Tibial nerve (tissue), 3 donors: ENCODE measurements at regions not wholly inside any gene's neighbourhood (a gene's known extent, or its start where the extent isn't known, plus 50 kb on each side); places are given as distances from the start of the nearest gene placed in this dataset.

Experiments used
- POLR2A ChIP-seq, 2 donors: fragments of 450-650 bp; IDR thresholded peaks; one replicate each; pipeline ENCODE4 v1.6.1; 2017; ENCODE audit warnings: antibody characterized with exemption in 2 of 2, mild to moderate bottlenecking in 2 of 2, moderate library complexity in 2 of 2
- TF ChIP-seq, protein P1 (sequence below), 5 experiments: fragments of 200-600 bp in 3 of 5; fragments of 450-650 bp in 2 of 5; sonication (generic) in 3 of 5; IDR thresholded peaks; one replicate each; pipeline ENCODE4 v1.5.1; 2016 to 2019; ENCODE audit warnings: antibody characterized with exemption in 5 of 5, mild to moderate bottlenecking in 3 of 5, moderate library complexity in 2 of 5

- TF ChIP-seq, protein P1, sequence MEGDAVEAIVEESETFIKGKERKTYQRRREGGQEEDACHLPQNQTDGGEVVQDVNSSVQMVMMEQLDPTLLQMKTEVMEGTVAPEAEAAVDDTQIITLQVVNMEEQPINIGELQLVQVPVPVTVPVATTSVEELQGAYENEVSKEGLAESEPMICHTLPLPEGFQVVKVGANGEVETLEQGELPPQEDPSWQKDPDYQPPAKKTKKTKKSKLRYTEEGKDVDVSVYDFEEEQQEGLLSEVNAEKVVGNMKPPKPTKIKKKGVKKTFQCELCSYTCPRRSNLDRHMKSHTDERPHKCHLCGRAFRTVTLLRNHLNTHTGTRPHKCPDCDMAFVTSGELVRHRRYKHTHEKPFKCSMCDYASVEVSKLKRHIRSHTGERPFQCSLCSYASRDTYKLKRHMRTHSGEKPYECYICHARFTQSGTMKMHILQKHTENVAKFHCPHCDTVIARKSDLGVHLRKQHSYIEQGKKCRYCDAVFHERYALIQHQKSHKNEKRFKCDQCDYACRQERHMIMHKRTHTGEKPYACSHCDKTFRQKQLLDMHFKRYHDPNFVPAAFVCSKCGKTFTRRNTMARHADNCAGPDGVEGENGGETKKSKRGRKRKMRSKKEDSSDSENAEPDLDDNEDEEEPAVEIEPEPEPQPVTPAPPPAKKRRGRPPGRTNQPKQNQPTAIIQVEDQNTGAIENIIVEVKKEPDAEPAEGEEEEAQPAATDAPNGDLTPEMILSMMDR (IDR thresholded peaks at IDR 0.05) = no peak
- no peak for TF ChIP-seq POLR2A (IDR thresholded peaks at IDR 0.05)
Observed at GRCh38 chr11:128086794-128087193, 500.6 kb downstream of the ETS1 start.
